NCI-H524 (cell line): ENCODE measurements at regions not wholly inside any gene's neighbourhood (a gene's known extent, or its start where the extent isn't known, plus 50 kb on each side); places are given as distances from the start of the nearest gene placed in this dataset.
A peak's percentile ranks its signal among the peaks of the same experiment; 100 is the strongest.

Experiments used
- DNase-seq, 2 experiments: peaks; one replicate each; lab custom pipeline; 2025; lab: John Stamatoyannopoulos, UW

GRCh38 chr2:156088587-156088986 is 243.9 kb downstream of the NR4A2 start:
- DNase-seq: no peak

- DNase-seq: peak in 1 of 2 experiments; percentile 45
Observed at GRCh38 chr2:156087875-156088274, 244.6 kb downstream of the NR4A2 start.

GRCh38 chr2:156083763-156084493 is 248.6 kb downstream of the NR4A2 start:
- no peak for DNase-seq

- DNase-seq: no peak
Observed at GRCh38 chr2:156079845-156080244, 252.7 kb downstream of the NR4A2 start.

- DNase-seq: peak; percentile 38 to 74
Observed at GRCh38 chr2:156077041-156077742, 255.3 kb downstream of the NR4A2 start.

GRCh38 chr2:156065912-156066311 is 266.6 kb downstream of the NR4A2 start:
- no peak for DNase-seq

- DNase-seq: no peak
Observed at GRCh38 chr2:156064540-156064939, 268.0 kb downstream of the NR4A2 start.

GRCh38 chr2:156057647-156058046 is 274.9 kb downstream of the NR4A2 start:
- no peak for DNase-seq

- DNase-seq: no peak
Observed at GRCh38 chr2:156054983-156055382, 277.5 kb downstream of the NR4A2 start.

- DNase-seq: no peak
Observed at GRCh38 chr2:156046900-156047299, 285.6 kb downstream of the NR4A2 start.

- no peak for DNase-seq
Observed at GRCh38 chr2:156042895-156043294, 289.6 kb downstream of the NR4A2 start.

GRCh38 chr2:156038021-156038420 is 294.5 kb downstream of the NR4A2 start:
- no peak for DNase-seq

GRCh38 chr2:156037482-156037881 is 295.0 kb downstream of the NR4A2 start:
- no peak for DNase-seq

- DNase-seq: no peak
Observed at GRCh38 chr2:156031121-156031520, 301.4 kb downstream of the NR4A2 start.

GRCh38 chr2:156023229-156023869 is 309.2 kb downstream of the NR4A2 start:
- no peak for DNase-seq

- DNase-seq: no peak
Observed at GRCh38 chr2:156021146-156022040, 311.1 kb downstream of the NR4A2 start.

- DNase-seq: no peak
Observed at GRCh38 chr2:156019341-156019740, 313.2 kb downstream of the NR4A2 start.

- peak in 1 of 2 experiments; percentile 76 for DNase-seq
Observed at GRCh38 chr2:156017341-156017885, 315.1 kb downstream of the NR4A2 start.

GRCh38 chr2:156009293-156009692 is 323.2 kb downstream of the NR4A2 start:
- DNase-seq: no peak

- no peak for DNase-seq
Observed at GRCh38 chr2:156006721-156007618, 325.6 kb downstream of the NR4A2 start.
